ENCODE measurements at regions not wholly inside any gene's neighbourhood (a gene's known extent, or its start where the extent isn't known, plus 50 kb on each side); places are given as distances from the start of the nearest gene placed in this dataset.

- no peak for TF ChIP-seq CTCF (conservative IDR thresholded peaks at IDR 0.05; ENCODE audit: low read depth, low read length)
- TF ChIP-seq POLR2A (IDR thresholded peaks at IDR 0.05; ENCODE audit: low read depth, low read length), result no peak
- no peak for TF ChIP-seq CEBPB (IDR thresholded peaks at IDR 0.05; ENCODE audit: low read depth, low read length)
- no peak for TF ChIP-seq MXI1 (IDR thresholded peaks at IDR 0.05; ENCODE audit: borderline replicate concordance, low read depth, low read length)
- no peak for TF ChIP-seq FOS (IDR thresholded peaks at IDR 0.05; ENCODE audit: low read depth, low read length)
- TF ChIP-seq RAD21 (IDR thresholded peaks at IDR 0.05; ENCODE audit: low read length), result no peak
- TF ChIP-seq ELK1 (IDR thresholded peaks at IDR 0.05; ENCODE audit: borderline replicate concordance, low read depth, low read length), result no peak
- no peak for TF ChIP-seq BHLHE40 (IDR thresholded peaks at IDR 0.05; ENCODE audit: low read depth, low read length)
Observed at GRCh38 chr3:24951180-24951579, 456.5 kb upstream of the THRB start.
